ENCODE measurements at regions not wholly inside any gene's neighbourhood (a gene's known extent, or its start where the extent isn't known, plus 50 kb on each side); places are given as distances from the start of the nearest gene placed in this dataset.

DNA sequence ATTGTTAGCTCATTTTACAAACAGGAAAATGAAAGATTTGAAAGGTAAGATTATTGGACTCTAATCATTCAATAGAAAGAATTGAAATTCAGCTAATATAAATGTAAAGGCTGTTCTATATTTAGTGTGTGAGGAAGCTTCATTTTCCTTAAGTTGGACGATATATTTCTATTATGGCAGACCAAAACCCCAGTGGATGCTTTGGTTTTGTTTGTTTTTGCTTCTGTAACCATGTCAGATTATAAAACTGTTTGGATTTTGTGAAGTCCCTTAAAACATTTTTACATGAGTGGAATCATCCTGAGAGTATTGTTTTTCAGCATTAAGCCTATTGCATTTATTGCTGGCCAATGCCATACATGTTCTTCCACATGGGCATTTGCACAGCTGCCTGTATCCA, 110.2 kb upstream of the ENPEP start:
- no peaks in the 10 kb centered on the region for H3K9me3 ChIP-seq (ENCODE audit: control insufficient read depth, insufficient read depth, low read depth, low read length)
- ChIA-PET POLR2A (no interaction called here), CTCF (no interaction called here)
- intact Hi-C loops (cut with micrococcal nuclease; ENCODE audit: unreplicated experiment) = no loop called here
- H3K27ac ChIP-seq (ENCODE audit: low read length) = no peak overlapping the region
- DNase-seq (ENCODE audit: low read depth, low spot score) = no peak
- TF ChIP-seq SIN3A (IDR thresholded peaks at IDR 0.05; ENCODE audit: borderline replicate concordance, insufficient read depth, low read depth, low read length) (no peak), TCF7L2 (IDR thresholded peaks at IDR 0.05; ENCODE audit: low read depth, low read length) (no peak), POLR2AphosphoS5 (IDR thresholded peaks at IDR 0.05; ENCODE audit: low read depth, low read length) (no peak)
- TF ChIP-seq, protein P1, sequence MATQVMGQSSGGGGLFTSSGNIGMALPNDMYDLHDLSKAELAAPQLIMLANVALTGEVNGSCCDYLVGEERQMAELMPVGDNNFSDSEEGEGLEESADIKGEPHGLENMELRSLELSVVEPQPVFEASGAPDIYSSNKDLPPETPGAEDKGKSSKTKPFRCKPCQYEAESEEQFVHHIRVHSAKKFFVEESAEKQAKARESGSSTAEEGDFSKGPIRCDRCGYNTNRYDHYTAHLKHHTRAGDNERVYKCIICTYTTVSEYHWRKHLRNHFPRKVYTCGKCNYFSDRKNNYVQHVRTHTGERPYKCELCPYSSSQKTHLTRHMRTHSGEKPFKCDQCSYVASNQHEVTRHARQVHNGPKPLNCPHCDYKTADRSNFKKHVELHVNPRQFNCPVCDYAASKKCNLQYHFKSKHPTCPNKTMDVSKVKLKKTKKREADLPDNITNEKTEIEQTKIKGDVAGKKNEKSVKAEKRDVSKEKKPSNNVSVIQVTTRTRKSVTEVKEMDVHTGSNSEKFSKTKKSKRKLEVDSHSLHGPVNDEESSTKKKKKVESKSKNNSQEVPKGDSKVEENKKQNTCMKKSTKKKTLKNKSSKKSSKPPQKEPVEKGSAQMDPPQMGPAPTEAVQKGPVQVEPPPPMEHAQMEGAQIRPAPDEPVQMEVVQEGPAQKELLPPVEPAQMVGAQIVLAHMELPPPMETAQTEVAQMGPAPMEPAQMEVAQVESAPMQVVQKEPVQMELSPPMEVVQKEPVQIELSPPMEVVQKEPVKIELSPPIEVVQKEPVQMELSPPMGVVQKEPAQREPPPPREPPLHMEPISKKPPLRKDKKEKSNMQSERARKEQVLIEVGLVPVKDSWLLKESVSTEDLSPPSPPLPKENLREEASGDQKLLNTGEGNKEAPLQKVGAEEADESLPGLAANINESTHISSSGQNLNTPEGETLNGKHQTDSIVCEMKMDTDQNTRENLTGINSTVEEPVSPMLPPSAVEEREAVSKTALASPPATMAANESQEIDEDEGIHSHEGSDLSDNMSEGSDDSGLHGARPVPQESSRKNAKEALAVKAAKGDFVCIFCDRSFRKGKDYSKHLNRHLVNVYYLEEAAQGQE (IDR thresholded peaks at IDR 0.05; ENCODE audit: insufficient read depth in 1 of 2, low read depth in 2 of 2, low read length in 1 of 2) = no peak
- H3K4me3 ChIP-seq (ENCODE audit: low read depth in 2 of 2, low read length in 2 of 2) = no peak overlapping the region
- ATAC-seq = no peak
- no TSS peak for BruUV-seq (replicated peaks)
- H3K4me1 ChIP-seq (ENCODE audit: control insufficient read depth, insufficient read depth, low read length) = no peaks in the 10 kb centered on the region
- H3K36me3 ChIP-seq (ENCODE audit: control insufficient read depth, insufficient read depth, low read length) = no peaks in the 10 kb centered on the region
- H3K27me3 ChIP-seq (ENCODE audit: control insufficient read depth, insufficient read depth, low read length) = no peaks in the 10 kb centered on the region
- in situ Hi-C loops (cut with HindIII; ENCODE audit: low pct_unique_long_range_greater_than_20kb, low sequenced_read_pairs) = no loop called here

- DNase-seq (ENCODE audit: low read depth, low spot score) (no peak), ATAC-seq (no peak)
- ChIA-PET CTCF (no interaction called here), POLR2A (no interaction called here)
- in situ Hi-C loops (cut with HindIII; ENCODE audit: low pct_unique_long_range_greater_than_20kb, low sequenced_read_pairs) (no loop called here), intact Hi-C loops (cut with micrococcal nuclease; ENCODE audit: unreplicated experiment) (no loop called here)
- Histone ChIP-seq H3K9me3 (ENCODE audit: control insufficient read depth, insufficient read depth, low read depth, low read length) (no peaks in the 10 kb centered on the region), H3K27me3 (ENCODE audit: control insufficient read depth, insufficient read depth, low read length) (no peaks in the 10 kb centered on the region), H3K36me3 (ENCODE audit: control insufficient read depth, insufficient read depth, low read length) (no peaks in the 10 kb centered on the region), H3K4me1 (ENCODE audit: control insufficient read depth, insufficient read depth, low read length) (no peaks in the 10 kb centered on the region), H3K4me3 (ENCODE audit: low read depth in 2 of 2, low read length in 2 of 2) (no peak overlapping the region), H3K27ac (ENCODE audit: low read length) (no peak overlapping the region)
- BruUV-seq (replicated peaks) = no TSS peak
- TF ChIP-seq TCF7L2 (IDR thresholded peaks at IDR 0.05; ENCODE audit: low read depth, low read length) (no peak), SIN3A (IDR thresholded peaks at IDR 0.05; ENCODE audit: borderline replicate concordance, insufficient read depth, low read depth, low read length) (no peak), POLR2AphosphoS5 (IDR thresholded peaks at IDR 0.05; ENCODE audit: low read depth, low read length) (no peak), CTCF (IDR thresholded peaks at IDR 0.05) (no peak)
- TF ChIP-seq, protein P1 (IDR thresholded peaks at IDR 0.05; ENCODE audit: insufficient read depth in 1 of 2, low read depth in 2 of 2, low read length in 1 of 2) = no peak
These were observed 110.9 kb upstream of the ENPEP start for GRCh38 chr4:110364911-110365520.
